Natural killer cell (primary cell): ENCODE measurements at regions not wholly inside any gene's neighbourhood (a gene's known extent, or its start where the extent isn't known, plus 50 kb on each side); places are given as distances from the start of the nearest gene placed in this dataset.
"Not testable (repeated sequence)": the region's sequence is repeated elsewhere in the genome, so short reads cannot be mapped to it uniquely, and the experiment has no call there.

Source experiments
- ATAC-seq, 3 donors: fragments of 150-1000 bp in 2 of 3; fragments of 200-7000 bp in 1 of 3; cut with Tn5 transposase; 1 replicate in 1 of 3; 2 replicates in 2 of 3; pipeline ENCODE4 v1.10.0; 2021; ENCODE audit warnings: mild to moderate bottlenecking in 2 of 3, moderate library complexity in 2 of 3
- DNase-seq, 2 donors: peaks; one replicate each; pipeline versions ENCODE4 v3.0.0 to v3.0.0-alpha.2; 2013 to 2021; ENCODE audit warnings: mixed read lengths in 1 of 2
- H3K27ac ChIP-seq: one replicate; pipeline ENCODE4 v1.5.1; 2013; ENCODE audit warnings: mild to moderate bottlenecking, low read length
- H3K27me3 ChIP-seq: one replicate; pipeline ENCODE4 v1.6.1; 2013; ENCODE audit warnings: low read length; ENCODE audit not compliant: control insufficient read depth, insufficient read depth
- H3K36me3 ChIP-seq: one replicate; pipeline ENCODE4 v1.6.1; 2013; ENCODE audit warnings: low read length; ENCODE audit not compliant: control insufficient read depth, insufficient read depth
- H3K4me1 ChIP-seq: one replicate; pipeline ENCODE4 v1.6.1; 2013; ENCODE audit warnings: low read length; ENCODE audit not compliant: control insufficient read depth, insufficient read depth
- H3K4me3 ChIP-seq: one replicate; pipeline ENCODE4 v1.5.1; 2013; ENCODE audit warnings: low read length
- H3K9me3 ChIP-seq: one replicate; pipeline ENCODE4 v1.6.1; 2013; ENCODE audit warnings: low read length; ENCODE audit not compliant: control insufficient read depth, insufficient read depth
- H3K27ac Mint-ChIP-seq, 2 donors: one replicate each; pipeline ENCODE4 v1.8.0; 2022; ENCODE audit warnings: mild to moderate bottlenecking in 2 of 2, mixed read lengths in 2 of 2, moderate library complexity in 1 of 2
- H3K27me3 Mint-ChIP-seq, 2 donors: one replicate each; pipeline ENCODE4 v1.8.0; 2022; ENCODE audit warnings: low read depth in 2 of 2, mixed read lengths in 2 of 2
- H3K36me3 Mint-ChIP-seq: one replicate; pipeline ENCODE4 v1.8.0; 2022; ENCODE audit warnings: mixed read lengths
- H3K4me1 Mint-ChIP-seq, 2 donors: one replicate each; pipeline ENCODE4 v1.8.0; 2022; ENCODE audit warnings: mixed read lengths in 2 of 2
- H3K4me3 Mint-ChIP-seq: one replicate; pipeline ENCODE4 v1.8.0; 2022; ENCODE audit warnings: mild to moderate bottlenecking, moderate library complexity, mixed read lengths
- H3K9me3 Mint-ChIP-seq, 2 donors: one replicate each; pipeline ENCODE4 v1.8.0; 2022; ENCODE audit warnings: mixed read lengths in 2 of 2
- WGBS: methylation state at CpG from one replicate; pipeline ENCODE4 v1.1.7; 2013; ENCODE audit warnings: missing lambda C conversion rate; ENCODE audit not compliant: insufficient coverage; 5-methylcytosine and 5-hydroxymethylcytosine counted together
- intact Hi-C: fragments of 100-400 bp; cut with micrococcal nuclease; formaldehyde crosslinking; loops from one replicate; pipeline ENCODE4 v1.14.2; 2022
- TF ChIP-seq, protein P1 (sequence below): fragments of 200-600 bp; IDR thresholded peaks from one replicate; pipeline ENCODE4 v1.8.0; 2022; ENCODE audit warnings: antibody characterized with exemption

DNA sequence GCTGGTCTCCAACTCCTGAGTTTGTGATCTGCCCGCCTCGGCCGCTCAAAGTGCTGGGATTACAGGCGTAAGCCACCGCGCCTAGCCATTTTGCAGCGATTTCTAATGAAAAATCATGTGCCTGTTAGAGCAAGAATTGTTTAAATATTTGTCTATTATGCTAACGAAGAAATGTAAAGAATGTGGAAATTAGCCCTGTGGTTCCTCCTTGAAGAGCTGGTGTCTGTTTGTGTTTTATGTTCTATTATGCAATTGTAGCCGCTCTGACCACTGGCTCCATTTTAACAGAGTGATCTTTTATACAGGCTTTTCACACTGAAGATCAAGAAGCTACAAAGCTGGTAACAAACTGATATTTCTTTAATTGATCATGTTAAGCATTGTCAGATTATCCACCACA lies 217.3 kb downstream of the USP22 start:
- no peaks in the 10 kb centered on the region for H3K9me3 Mint-ChIP-seq
- H3K4me1 Mint-ChIP-seq, result no peaks in the 10 kb centered on the region
- no peak overlapping the region for H3K27ac Mint-ChIP-seq
- intact Hi-C loops, result no loop called here
- WGBS, result 96% methylated on average over 9 of the region's 9 CpGs
- H3K27me3 Mint-ChIP-seq, result peaks cover 0 to 6% of the 10 kb centered on the region in 2 donors
- TF ChIP-seq, protein P1, sequence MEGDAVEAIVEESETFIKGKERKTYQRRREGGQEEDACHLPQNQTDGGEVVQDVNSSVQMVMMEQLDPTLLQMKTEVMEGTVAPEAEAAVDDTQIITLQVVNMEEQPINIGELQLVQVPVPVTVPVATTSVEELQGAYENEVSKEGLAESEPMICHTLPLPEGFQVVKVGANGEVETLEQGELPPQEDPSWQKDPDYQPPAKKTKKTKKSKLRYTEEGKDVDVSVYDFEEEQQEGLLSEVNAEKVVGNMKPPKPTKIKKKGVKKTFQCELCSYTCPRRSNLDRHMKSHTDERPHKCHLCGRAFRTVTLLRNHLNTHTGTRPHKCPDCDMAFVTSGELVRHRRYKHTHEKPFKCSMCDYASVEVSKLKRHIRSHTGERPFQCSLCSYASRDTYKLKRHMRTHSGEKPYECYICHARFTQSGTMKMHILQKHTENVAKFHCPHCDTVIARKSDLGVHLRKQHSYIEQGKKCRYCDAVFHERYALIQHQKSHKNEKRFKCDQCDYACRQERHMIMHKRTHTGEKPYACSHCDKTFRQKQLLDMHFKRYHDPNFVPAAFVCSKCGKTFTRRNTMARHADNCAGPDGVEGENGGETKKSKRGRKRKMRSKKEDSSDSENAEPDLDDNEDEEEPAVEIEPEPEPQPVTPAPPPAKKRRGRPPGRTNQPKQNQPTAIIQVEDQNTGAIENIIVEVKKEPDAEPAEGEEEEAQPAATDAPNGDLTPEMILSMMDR, result no peak
- no peaks in the 10 kb centered on the region for H3K9me3 ChIP-seq
- H3K4me1 ChIP-seq, result no peaks in the 10 kb centered on the region
- ATAC-seq, result no peak
- H3K4me3 ChIP-seq, result no peak overlapping the region
- DNase-seq, result no peak
- no peaks in the 10 kb centered on the region for H3K36me3 Mint-ChIP-seq
- no peak overlapping the region for H3K4me3 Mint-ChIP-seq
- H3K36me3 ChIP-seq, result no peaks in the 10 kb centered on the region
- H3K27me3 ChIP-seq, result no peaks in the 10 kb centered on the region
- no peak overlapping the region for H3K27ac ChIP-seq

GRCh38 chr17:20840453-20840852 lies 202.4 kb downstream of the USP22 start:
- peaks cover 12% of the 10 kb centered on the region for H3K4me1 ChIP-seq
- peak; percentile 29 to 36 (median 34) for ATAC-seq
- H3K9me3 Mint-ChIP-seq, H3K36me3 Mint-ChIP-seq, H3K27ac ChIP-seq, H3K9me3 ChIP-seq, H3K36me3 ChIP-seq, intact Hi-C loops, DNase-seq, H3K4me3 ChIP-seq, H3K27me3 Mint-ChIP-seq, H3K27me3 ChIP-seq: not testable (repeated sequence)
- Mint-ChIP-seq H3K4me1 (peaks cover 6 to 10% of the 10 kb centered on the region in 2 donors), H3K27ac (peak overlapping the region; percentile 79 to 86), H3K4me3 (peak overlapping the region; percentile 93)
- 29% methylated on average over 3 of the region's 23 CpGs for WGBS

GRCh38 chr17:20840987-20841865 lies 201.6 kb downstream of the USP22 start:
- Mint-ChIP-seq H3K27ac (peak overlapping the region; percentile 73 to 79), H3K4me3 (peak overlapping the region; percentile 85), H3K4me1 (peaks cover 6 to 10% of the 10 kb centered on the region in 2 donors)
- H3K4me3 ChIP-seq, result peak overlapping the region; percentile 18
- intact Hi-C loops, H3K9me3 Mint-ChIP-seq, H3K27me3 Mint-ChIP-seq, H3K36me3 ChIP-seq, H3K27me3 ChIP-seq, H3K9me3 ChIP-seq, H3K36me3 Mint-ChIP-seq: not testable (repeated sequence)
- DNase-seq (peak in 1 of 2 donors; percentile 24), ATAC-seq (peak in 2 of 3 donors; percentile 33 to 45)
- H3K27ac ChIP-seq, result peak overlapping the region; percentile 42
- WGBS, result 37% methylated on average over 61 of the region's 62 CpGs
- H3K4me1 ChIP-seq, result peaks cover 12% of the 10 kb centered on the region

- 93% methylated on average over 11 of the region's 14 CpGs for WGBS
- DNase-seq, ATAC-seq, H3K36me3 Mint-ChIP-seq, H3K9me3 ChIP-seq, H3K27me3 Mint-ChIP-seq, H3K27me3 ChIP-seq, H3K36me3 ChIP-seq, H3K27ac ChIP-seq, H3K9me3 Mint-ChIP-seq, H3K4me3 ChIP-seq, intact Hi-C loops: not testable (repeated sequence)
- H3K4me3 Mint-ChIP-seq, result peak overlapping the region; percentile 84
- H3K27ac Mint-ChIP-seq, result peak overlapping the region; percentile 69 to 74
- H3K4me1 ChIP-seq, result peaks cover 12% of the 10 kb centered on the region
- H3K4me1 Mint-ChIP-seq, result peaks cover 6 to 10% of the 10 kb centered on the region in 2 donors
Measured at GRCh38 chr17:20842012-20842411, 200.8 kb downstream of the USP22 start.

DNA sequence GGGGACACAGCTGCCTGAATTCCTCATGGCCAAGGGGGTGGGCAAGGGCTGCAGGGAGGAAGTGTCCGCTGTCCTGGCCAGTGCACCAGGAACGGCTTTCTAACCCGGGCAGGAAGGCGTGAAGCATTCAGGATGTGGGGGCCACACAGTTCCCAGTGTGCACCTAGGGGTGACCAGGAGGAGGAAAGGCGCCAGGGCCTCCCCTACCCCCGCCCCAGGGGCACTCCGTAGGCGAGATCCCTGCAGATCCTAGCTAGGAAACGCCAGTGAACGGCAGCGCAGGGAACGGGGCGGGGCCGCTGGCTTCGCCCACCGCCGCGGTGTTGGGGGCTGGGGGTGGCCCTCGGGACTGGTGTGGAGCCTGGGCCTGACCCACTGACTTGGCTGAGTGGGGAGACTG lies 199.6 kb downstream of the USP22 start:
- intact Hi-C loops, H3K9me3 ChIP-seq, H3K9me3 Mint-ChIP-seq, H3K36me3 ChIP-seq, DNase-seq, H3K27ac ChIP-seq, H3K27me3 ChIP-seq, H3K4me3 ChIP-seq, H3K27me3 Mint-ChIP-seq, ATAC-seq, H3K36me3 Mint-ChIP-seq: not testable (repeated sequence)
- H3K4me3 Mint-ChIP-seq, result peak overlapping the region; percentile 84
- 56% methylated on average over 16 of the region's 19 CpGs for WGBS
- peak overlapping the region; percentile 69 to 74 for H3K27ac Mint-ChIP-seq
- H3K4me1 ChIP-seq, result peaks cover 12% of the 10 kb centered on the region
- H3K4me1 Mint-ChIP-seq, result peaks cover 9 to 10% of the 10 kb centered on the region in 2 donors

GRCh38 chr17:20843799-20844553 lies 198.8 kb downstream of the USP22 start:
- peaks cover 10% of the 10 kb centered on the region in 2 donors for H3K4me1 Mint-ChIP-seq
- H3K9me3 ChIP-seq, H3K36me3 Mint-ChIP-seq, H3K4me3 ChIP-seq, H3K27me3 ChIP-seq, H3K27me3 Mint-ChIP-seq, H3K27ac ChIP-seq, H3K9me3 Mint-ChIP-seq, H3K36me3 ChIP-seq, intact Hi-C loops: not testable (repeated sequence)
- ATAC-seq, result peak; percentile 93 to 97 (median 95)
- H3K4me3 Mint-ChIP-seq, result peak overlapping the region; percentile 78
- 2% methylated on average over 38 of the region's 74 CpGs for WGBS
- DNase-seq, result peak; percentile 42 to 53
- H3K27ac Mint-ChIP-seq, result peak overlapping the region in 1 of 2 donors; percentile 42
- H3K4me1 ChIP-seq, result peaks cover 12% of the 10 kb centered on the region
